A673 (cell line): ENCODE measurements at regions not wholly inside any gene's neighbourhood (a gene's known extent, or its start where the extent isn't known, plus 50 kb on each side); places are given as distances from the start of the nearest gene placed in this dataset.

Experiments
- BruUV-seq: library from RNA; stranded (reverse); fragments of 400-500 nt; replicated peaks from 2 replicates; lab custom pipeline; 2021; lab: Mats Ljungman, UMichigan
- CTCF ChIA-PET: fragments of 300-600 bp; sonication (Branson Sonifier 250); formaldehyde crosslinking; loops from one replicate; lab custom pipeline; 2022; ENCODE audit warnings: antibody characterized with exemption; lab: Charles Lee
- POLR2A ChIA-PET: fragments of 300-600 bp; sonication (Branson Sonifier 250); formaldehyde crosslinking; loops from one replicate; lab custom pipeline; 2022; ENCODE audit warnings: antibody characterized with exemption; ENCODE audit not compliant: low non-redundant PET; lab: Charles Lee
- DNase-seq: peaks from one replicate; pipeline ENCODE4 v3.0.0-alpha.2; 2015; ENCODE audit warnings: low spot score
- H3K27ac ChIP-seq: fragments of 200-600 bp; sonication (generic); 2 replicates; pipeline ENCODE4 v1.5.1; 2016; ENCODE audit warnings: mixed run types, low read depth, mild to moderate bottlenecking, mixed read lengths, antibody characterized with exemption, low read length; ENCODE audit not compliant: poor library complexity, severe bottlenecking
- H3K27me3 ChIP-seq: fragments of 200-600 bp; sonication (generic); replicated peaks from 2 replicates; pipeline ENCODE4 v1.6.1; 2017; ENCODE audit warnings: mixed run types, low read depth, mild to moderate bottlenecking, mixed read lengths, antibody characterized with exemption, low read length; ENCODE audit not compliant: insufficient read depth, poor library complexity
- H3K36me3 ChIP-seq: fragments of 200-600 bp; sonication (generic); 2 replicates; pipeline ENCODE4 v1.6.1; 2016; ENCODE audit warnings: mixed run types, mild to moderate bottlenecking, mixed read lengths, antibody characterized with exemption, low read length; ENCODE audit not compliant: insufficient read depth, poor library complexity, severe bottlenecking
- H3K4me1 ChIP-seq: fragments of 200-600 bp; sonication (generic); 2 replicates; pipeline ENCODE4 v1.6.1; 2017; ENCODE audit warnings: mixed run types, mild to moderate bottlenecking, mixed read lengths, antibody characterized with exemption, low read length; ENCODE audit not compliant: insufficient read depth, poor library complexity, severe bottlenecking
- H3K4me3 ChIP-seq: fragments of 200-600 bp; sonication (generic); 2 replicates; pipeline ENCODE4 v1.5.1; 2016; ENCODE audit warnings: low read depth, mixed run types, mild to moderate bottlenecking, mixed read lengths, low read length; ENCODE audit not compliant: poor library complexity, severe bottlenecking
- H3K9me3 ChIP-seq: fragments of 200-600 bp; sonication (generic); 2 replicates; pipeline ENCODE4 v1.6.1; 2016; ENCODE audit warnings: mixed run types, low read depth, mild to moderate bottlenecking, mixed read lengths, antibody characterized with exemption, low read length; ENCODE audit not compliant: poor library complexity, severe bottlenecking
- EZH2 ChIP-seq: fragments of 200-600 bp; sonication (generic); IDR thresholded peaks from 2 replicates; pipeline ENCODE4 v1.6.1; 2017; ENCODE audit warnings: borderline replicate concordance, low read depth, mild to moderate bottlenecking, mixed read lengths, antibody characterized with exemption, low read length; ENCODE audit not compliant: poor library complexity, severe bottlenecking
- intact Hi-C: fragments of 100-400 bp; cut with micrococcal nuclease; formaldehyde crosslinking; loops from one replicate; pipeline ENCODE4 v1.10.0; 2022; ENCODE audit not compliant: unreplicated experiment
- TF ChIP-seq, protein P1 (sequence below): fragments of 300-800, 200-600 bp; sonication (generic); conservative IDR thresholded peaks from 2 replicates; pipeline ENCODE4 v1.5.1; 2017; ENCODE audit warnings: low read depth, mild to moderate bottlenecking, antibody characterized with exemption, low read length, moderate library complexity, mixed read lengths

DNA sequence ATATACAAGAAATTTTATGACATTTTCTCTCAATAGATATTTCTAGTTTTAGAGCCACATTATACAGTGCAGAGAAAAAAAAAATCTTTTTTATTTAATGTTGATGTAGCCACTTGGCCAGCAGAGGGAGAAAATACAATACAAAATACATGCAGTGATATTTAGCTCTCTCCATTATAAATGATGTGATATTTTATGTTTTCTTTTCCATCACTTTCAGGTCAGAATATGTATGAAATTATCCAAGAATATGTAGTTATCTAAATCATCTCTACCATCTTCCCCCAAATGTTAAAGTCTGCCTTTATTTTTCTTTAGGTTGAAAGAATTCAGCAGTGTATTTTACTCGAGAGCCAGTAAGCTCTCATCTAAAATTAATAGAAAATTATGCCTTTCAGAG is 533.6 kb upstream of the FSHR start:
- POLR2A ChIA-PET: no interaction called here
- TF ChIP-seq, protein P1, sequence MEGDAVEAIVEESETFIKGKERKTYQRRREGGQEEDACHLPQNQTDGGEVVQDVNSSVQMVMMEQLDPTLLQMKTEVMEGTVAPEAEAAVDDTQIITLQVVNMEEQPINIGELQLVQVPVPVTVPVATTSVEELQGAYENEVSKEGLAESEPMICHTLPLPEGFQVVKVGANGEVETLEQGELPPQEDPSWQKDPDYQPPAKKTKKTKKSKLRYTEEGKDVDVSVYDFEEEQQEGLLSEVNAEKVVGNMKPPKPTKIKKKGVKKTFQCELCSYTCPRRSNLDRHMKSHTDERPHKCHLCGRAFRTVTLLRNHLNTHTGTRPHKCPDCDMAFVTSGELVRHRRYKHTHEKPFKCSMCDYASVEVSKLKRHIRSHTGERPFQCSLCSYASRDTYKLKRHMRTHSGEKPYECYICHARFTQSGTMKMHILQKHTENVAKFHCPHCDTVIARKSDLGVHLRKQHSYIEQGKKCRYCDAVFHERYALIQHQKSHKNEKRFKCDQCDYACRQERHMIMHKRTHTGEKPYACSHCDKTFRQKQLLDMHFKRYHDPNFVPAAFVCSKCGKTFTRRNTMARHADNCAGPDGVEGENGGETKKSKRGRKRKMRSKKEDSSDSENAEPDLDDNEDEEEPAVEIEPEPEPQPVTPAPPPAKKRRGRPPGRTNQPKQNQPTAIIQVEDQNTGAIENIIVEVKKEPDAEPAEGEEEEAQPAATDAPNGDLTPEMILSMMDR: peak; percentile 52; the same call in 1 of the 2 replicates
- TF ChIP-seq EZH2: no peak

DNA sequence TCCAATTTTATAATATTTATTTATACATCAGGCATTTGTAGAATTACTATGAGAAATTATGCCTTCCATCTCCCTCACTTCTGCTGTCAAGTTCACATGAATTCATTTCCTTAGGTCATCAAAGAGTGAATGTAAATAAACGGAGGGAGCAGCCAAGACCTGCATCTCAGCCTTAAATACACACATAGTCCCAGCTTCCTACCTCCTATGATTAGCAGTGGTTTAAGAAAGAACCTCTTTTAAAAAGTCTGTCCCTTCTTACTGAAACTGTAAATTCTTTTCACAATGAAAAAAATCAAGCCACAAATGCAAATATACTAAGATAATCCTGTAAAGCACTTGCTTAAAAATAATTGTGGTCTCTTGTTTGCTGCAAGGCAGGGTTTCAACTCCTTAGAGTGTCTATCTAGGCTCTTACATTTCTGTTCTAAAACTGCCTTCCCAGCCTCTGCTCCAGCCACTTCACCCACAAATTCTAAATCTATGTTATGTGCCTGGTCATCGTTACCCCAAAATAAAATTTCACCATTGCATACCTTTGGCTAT is 532.7 kb upstream of the FSHR start:
- no peak for TF ChIP-seq EZH2
- TF ChIP-seq, protein P1: no peak
- CTCF ChIA-PET: no interaction called here
- no peaks in the 10 kb centered on the region for H3K27me3 ChIP-seq
- BruUV-seq: no TSS peak
- no peak overlapping the region for H3K4me3 ChIP-seq
- no peaks in the 10 kb centered on the region for H3K4me1 ChIP-seq
- H3K36me3 ChIP-seq: no peaks in the 10 kb centered on the region
- H3K9me3 ChIP-seq: no peaks in the 10 kb centered on the region
- intact Hi-C loops: loop anchor here (5.0 kb wide), 1 partner anchor 455 kb away; no protein-coding TSS in a partner anchor
- POLR2A ChIA-PET: no interaction called here
- DNase-seq: no peak
- no peak overlapping the region for H3K27ac ChIP-seq

More for the DNA sequence above, 533.6 kb upstream of the FSHR start:
- no peaks in the 10 kb centered on the region for H3K9me3 ChIP-seq
- H3K27ac ChIP-seq: no peak overlapping the region
- H3K4me1 ChIP-seq: no peaks in the 10 kb centered on the region
- DNase-seq: peak; percentile 1
- intact Hi-C loops: loop anchor here (2.0 to 5.0 kb wide), 2 partner anchors 454 to 713 kb away; no protein-coding TSS in a partner anchor
- no peaks in the 10 kb centered on the region for H3K36me3 ChIP-seq
- BruUV-seq: no TSS peak
- CTCF ChIA-PET: interaction anchor here (0.7 to 1.5 kb wide), 4 partner anchors 255 to 714 kb away, joined by 3 to 7 read pairs (median 4); no protein-coding TSS in a partner anchor
- no peak overlapping the region for H3K4me3 ChIP-seq
- H3K27me3 ChIP-seq: no peaks in the 10 kb centered on the region

DNA sequence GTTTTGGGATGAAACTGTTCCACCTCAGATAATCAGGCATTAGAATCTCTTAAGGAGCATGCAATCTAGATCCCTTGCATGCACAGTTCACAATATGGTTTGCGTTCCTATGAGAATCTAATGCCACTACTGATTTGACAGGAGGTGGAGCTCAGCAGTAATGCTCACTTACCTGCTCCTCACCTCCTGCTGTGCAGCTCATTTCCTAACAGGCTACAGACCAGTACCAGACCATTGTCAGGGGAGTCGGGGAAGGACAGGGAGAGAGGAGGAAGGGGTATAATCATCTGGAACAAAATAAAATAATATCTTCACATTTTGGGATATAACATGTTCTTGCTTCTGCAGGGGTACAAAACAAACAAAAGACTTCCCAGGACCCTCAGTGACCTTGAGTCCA is 532.0 kb upstream of the FSHR start:
- CTCF ChIA-PET: no interaction called here
- Histone ChIP-seq H3K27me3 (no peaks in the 10 kb centered on the region), H3K36me3 (no peaks in the 10 kb centered on the region), H3K4me1 (no peaks in the 10 kb centered on the region), H3K9me3 (no peaks in the 10 kb centered on the region), H3K4me3 (no peak overlapping the region), H3K27ac (no peak overlapping the region)
- BruUV-seq: no TSS peak
- TF ChIP-seq, protein P1: no peak
- TF ChIP-seq EZH2: no peak
- DNase-seq: no peak
- intact Hi-C loops: loop anchor here (5.0 kb wide), 1 partner anchor 456 kb away; no protein-coding TSS in a partner anchor
- POLR2A ChIA-PET: interaction anchor here (0.6 kb wide), 1 partner anchor 809 kb away, joined by 7 read pairs; no protein-coding TSS in a partner anchor
